Erythroblast (primary cell): ENCODE measurements at regions not wholly inside any gene's neighbourhood (a gene's known extent, or its start where the extent isn't known, plus 50 kb on each side); places are given as distances from the start of the nearest gene placed in this dataset.

Experiments
- GATA1 ChIP-seq: IDR thresholded peaks from 2 replicates; pipeline ENCODE4 v1.6.1; 2011; ENCODE audit warnings: low read depth, mild to moderate bottlenecking, control low read depth, low read length, moderate library complexity
- POLR2A ChIP-seq: IDR thresholded peaks from 2 replicates; pipeline ENCODE4 v1.6.1; 2011; ENCODE audit warnings: mild to moderate bottlenecking, low read length

DNA sequence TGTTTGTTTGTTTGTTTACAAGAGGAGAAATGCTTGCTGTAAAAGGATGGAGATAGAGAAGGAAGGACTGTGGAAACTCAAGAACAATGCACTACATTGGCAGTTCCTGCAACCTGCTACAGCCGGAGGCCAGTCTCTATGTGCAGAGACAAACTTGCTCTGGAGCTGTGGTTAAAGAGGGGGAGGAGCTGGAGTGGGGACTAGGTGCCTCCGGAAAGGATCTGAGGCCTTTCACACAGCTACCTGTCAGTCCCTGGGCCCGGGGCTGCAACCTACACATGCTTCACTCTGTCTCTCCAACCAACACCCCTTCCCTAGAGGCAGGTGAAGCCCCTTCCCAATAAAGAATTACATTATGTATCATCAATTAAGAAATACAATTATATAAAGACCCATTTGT, 1234.0 kb upstream of the ZEB2 start:
- TF ChIP-seq POLR2A = no peak
- TF ChIP-seq GATA1 = no peak
